BJ (cell line): ENCODE measurements at regions not wholly inside any gene's neighbourhood (a gene's known extent, or its start where the extent isn't known, plus 50 kb on each side); places are given as distances from the start of the nearest gene placed in this dataset.

ENCODE experiments used
- CTCF ChIA-PET: fragments of 350-600 bp; formaldehyde crosslinking; extraction: SDS; loops from one replicate; lab custom pipeline; 2021; ENCODE audit warnings: antibody characterized with exemption, inconsistent platforms; lab: Yijun Ruan, JAX
- POLR2A ChIA-PET: fragments of 300-600 bp; sonication (Branson Sonifier 250); formaldehyde crosslinking; extraction: SDS; loops from one replicate; lab custom pipeline; 2021; ENCODE audit warnings: antibody characterized with exemption; lab: Charles Lee
- DNase-seq: peaks from one replicate; pipeline ENCODE4 v3.0.0-alpha.2; 2011; ENCODE audit warnings: low read depth
- H3K27me3 ChIP-seq: 2 replicates; pipeline ENCODE4 v1.6.0; 2011; ENCODE audit warnings: low read length; ENCODE audit not compliant: control insufficient read depth, insufficient read depth
- H3K36me3 ChIP-seq: 2 replicates; pipeline ENCODE4 v1.5.1; 2011; ENCODE audit warnings: low read length; ENCODE audit not compliant: control insufficient read depth, insufficient read depth
- H3K4me3 ChIP-seq: 2 replicates; pipeline ENCODE4 v1.5.1; 2011; ENCODE audit warnings: low read depth, mild to moderate bottlenecking, control low read depth, low read length
- CTCF ChIP-seq: IDR thresholded peaks from 2 replicates; pipeline ENCODE4 v1.5.1; 2011; ENCODE audit warnings: low read depth, mild to moderate bottlenecking, control low read depth, inconsistent platforms, low read length, moderate library complexity; ENCODE audit not compliant: insufficient read depth

GRCh38 chr3:191882289-191882688, 421.3 kb downstream of the PYDC2 start:
- ChIA-PET CTCF (no interaction called here), POLR2A (no interaction called here)
- Histone ChIP-seq H3K4me3 (no peak overlapping the region), H3K27me3 (no peaks in the 10 kb centered on the region), H3K36me3 (no peaks in the 10 kb centered on the region)
- TF ChIP-seq CTCF, result no peak
- no peak for DNase-seq

- DNase-seq, result no peak
- Histone ChIP-seq H3K4me3 (no peak overlapping the region), H3K27me3 (no peaks in the 10 kb centered on the region), H3K36me3 (no peaks in the 10 kb centered on the region)
- ChIA-PET CTCF (no interaction called here), POLR2A (no interaction called here)
- no peak for TF ChIP-seq CTCF
These were observed 423.2 kb downstream of the PYDC2 start for GRCh38 chr3:191884132-191884531.

- Histone ChIP-seq H3K27me3 (no peaks in the 10 kb centered on the region), H3K36me3 (no peaks in the 10 kb centered on the region), H3K4me3 (no peak overlapping the region)
- POLR2A ChIA-PET, result no interaction called here
- no peak for TF ChIP-seq CTCF
- CTCF ChIA-PET, result no interaction called here
- no peak for DNase-seq
These were observed 428.1 kb downstream of the PYDC2 start for GRCh38 chr3:191889106-191889505.

- no peak for DNase-seq
- no peaks in the 10 kb centered on the region for H3K36me3 ChIP-seq
- ChIA-PET POLR2A (no interaction called here), CTCF (no interaction called here)
- no peaks in the 10 kb centered on the region for H3K27me3 ChIP-seq
- no peak overlapping the region for H3K4me3 ChIP-seq
- TF ChIP-seq CTCF, result no peak
These were observed 428.8 kb downstream of the PYDC2 start for GRCh38 chr3:191889756-191890155.

GRCh38 chr3:191894406-191894805, 433.4 kb downstream of the PYDC2 start:
- CTCF ChIA-PET, result no interaction called here
- no peaks in the 10 kb centered on the region for H3K27me3 ChIP-seq
- H3K36me3 ChIP-seq, result no peaks in the 10 kb centered on the region
- POLR2A ChIA-PET, result no interaction called here
- TF ChIP-seq CTCF, result no peak
- H3K4me3 ChIP-seq, result no peak overlapping the region
- no peak for DNase-seq
